ENCODE measurements at regions not wholly inside any gene's neighbourhood (a gene's known extent, or its start where the extent isn't known, plus 50 kb on each side); places are given as distances from the start of the nearest gene placed in this dataset.
"Not testable (repeated sequence)": the region's sequence is repeated elsewhere in the genome, so short reads cannot be mapped to it uniquely, and the experiment has no call there.

- DNase-seq: no peak
Observed at GRCh38 chr14:89697281-89698060, 257.1 kb downstream of the EFCAB11 start.

GRCh38 chr14:89695846-89696245 is 258.7 kb downstream of the EFCAB11 start:
- DNase-seq: no peak

GRCh38 chr14:89690139-89690538 is 264.4 kb downstream of the EFCAB11 start:
- no peak for DNase-seq

- not testable (repeated sequence) for DNase-seq
Observed at GRCh38 chr14:89689711-89690110, 264.8 kb downstream of the EFCAB11 start.

GRCh38 chr14:89688507-89689211 is 265.9 kb downstream of the EFCAB11 start:
- no peak for DNase-seq

- DNase-seq: not testable (repeated sequence)
Observed at GRCh38 chr14:89687129-89687528, 267.4 kb downstream of the EFCAB11 start.

GRCh38 chr14:89684139-89684538 is 267.1 kb upstream of the FOXN3 start:
- no peak for DNase-seq

- DNase-seq: no peak
Observed at GRCh38 chr14:89681086-89682018, 264.3 kb upstream of the FOXN3 start.

GRCh38 chr14:89680156-89680555 is 263.1 kb upstream of the FOXN3 start:
- DNase-seq: no peak

GRCh38 chr14:89678768-89679167 is 261.7 kb upstream of the FOXN3 start:
- no peak for DNase-seq

- no peak for DNase-seq
Observed at GRCh38 chr14:89675590-89675989, 258.6 kb upstream of the FOXN3 start.

- no peak for DNase-seq
Observed at GRCh38 chr14:89674936-89675335, 257.9 kb upstream of the FOXN3 start.

- DNase-seq: no peak
Observed at GRCh38 chr14:89674240-89674639, 257.2 kb upstream of the FOXN3 start.

- DNase-seq: no peak
Observed at GRCh38 chr14:89673512-89674225, 256.6 kb upstream of the FOXN3 start.

- no peak for DNase-seq
Observed at GRCh38 chr14:89672636-89673511, 255.8 kb upstream of the FOXN3 start.

GRCh38 chr14:89669193-89669592 is 252.2 kb upstream of the FOXN3 start:
- no peak for DNase-seq

GRCh38 chr14:89667983-89668382 is 250.9 kb upstream of the FOXN3 start:
- no peak for DNase-seq

GRCh38 chr14:89665300-89666081 is 248.5 kb upstream of the FOXN3 start:
- not testable (repeated sequence) for DNase-seq

GRCh38 chr14:89661392-89661791 is 244.4 kb upstream of the FOXN3 start:
- no peak for DNase-seq

GRCh38 chr14:89660625-89661233 is 243.7 kb upstream of the FOXN3 start:
- DNase-seq: not testable (repeated sequence)
